Natural killer cell treated with Interleukin-12 subunit alpha and Interleukin-12 subunit beta and Interleukin-15 and Interleukin-18, amount 100 ng/mL, for 72 hours (primary cell): ENCODE measurements at regions not wholly inside any gene's neighbourhood (a gene's known extent, or its start where the extent isn't known, plus 50 kb on each side); places are given as distances from the start of the nearest gene placed in this dataset.

Source experiments
- ATAC-seq, 2 donors: fragments of 150-1000 bp; cut with Tn5 transposase in 1 of 2; sonication (Bioruptor Pico), chemical (Tn5 transposase) in 1 of 2; 2 replicates each; pipeline ENCODE4 v1.10.0; 2021
- DNase-seq: peaks from one replicate; pipeline ENCODE4 v3.0.0; 2022; ENCODE audit warnings: low spot score
- H3K27ac Mint-ChIP-seq, 2 donors: 1 replicate in 1 of 2; 2 replicates in 1 of 2; pipeline ENCODE4 v1.8.0; 2022; ENCODE audit warnings: mixed read lengths in 2 of 2, mild to moderate bottlenecking in 1 of 2, moderate library complexity in 1 of 2
- H3K27me3 Mint-ChIP-seq, 2 donors: 1 replicate in 1 of 2; 2 replicates in 1 of 2; pipeline ENCODE4 v1.8.0; 2022; ENCODE audit warnings: mixed read lengths in 2 of 2
- H3K36me3 Mint-ChIP-seq: one replicate; pipeline ENCODE4 v1.8.0; 2022; ENCODE audit warnings: mixed read lengths
- H3K4me1 Mint-ChIP-seq, 2 donors: 1 replicate in 1 of 2; 2 replicates in 1 of 2; pipeline ENCODE4 v1.8.0; 2022; ENCODE audit warnings: low read depth in 2 of 2, mixed read lengths in 2 of 2, mild to moderate bottlenecking in 1 of 2
- H3K4me3 Mint-ChIP-seq: one replicate; pipeline ENCODE4 v1.8.0; 2022; ENCODE audit warnings: mixed read lengths
- H3K9me3 Mint-ChIP-seq: 2 replicates; pipeline ENCODE4 v1.8.0; 2022; ENCODE audit warnings: mixed read lengths

DNA sequence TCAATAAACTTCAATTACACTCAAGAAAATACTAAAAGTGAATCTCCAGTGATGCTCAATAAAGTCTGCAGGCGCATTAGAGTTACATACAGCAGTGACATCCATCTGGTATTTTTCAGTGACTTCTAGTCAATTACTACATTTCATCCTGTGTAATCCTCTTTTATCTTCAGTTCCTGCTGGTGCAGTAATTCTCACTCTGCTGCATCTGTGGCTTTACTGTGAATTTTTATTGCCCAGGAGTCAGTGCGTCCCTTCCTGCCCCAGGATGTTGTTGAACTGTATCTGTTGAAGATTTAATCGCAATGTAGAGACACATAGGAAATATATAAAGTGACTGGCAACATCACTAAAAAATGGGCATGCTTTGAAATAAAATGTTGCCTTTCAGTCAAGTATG lies 196.3 kb upstream of the TMTC4 start:
- Mint-ChIP-seq H3K9me3 (peaks cover 9% of the 10 kb centered on the region), H3K4me3 (no peak overlapping the region), H3K27me3 (peaks cover 19 to 51% of the 10 kb centered on the region in 2 donors)

DNA sequence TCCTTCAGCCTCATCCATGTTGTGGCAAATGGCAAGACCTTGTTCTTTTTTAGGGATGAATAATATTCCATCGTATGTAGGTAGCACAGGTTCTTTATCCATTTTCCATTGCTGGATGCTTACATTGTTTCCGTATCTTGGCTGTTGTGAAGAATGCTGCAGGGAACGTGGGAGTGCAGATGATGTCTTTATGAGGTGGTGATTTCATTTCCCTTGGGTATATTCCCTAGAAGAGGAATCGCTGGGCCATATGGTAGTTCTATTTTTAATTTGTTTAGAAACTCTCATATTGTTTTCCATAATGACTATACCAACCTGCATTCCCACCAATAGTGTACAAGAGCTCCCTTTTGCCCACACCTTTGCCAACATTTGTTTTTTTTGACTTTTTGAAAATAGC lies 186.3 kb upstream of the TMTC4 start:
- peaks cover 2% of the 10 kb centered on the region for H3K9me3 Mint-ChIP-seq

More for the DNA sequence above, 196.3 kb upstream of the TMTC4 start:
- Mint-ChIP-seq H3K4me1 (peaks cover under 1 to 4% of the 10 kb centered on the region in 2 donors), H3K36me3 (peaks cover 23% of the 10 kb centered on the region), H3K27ac (no peak overlapping the region)
- no peak for DNase-seq
- no peak for ATAC-seq

DNA sequence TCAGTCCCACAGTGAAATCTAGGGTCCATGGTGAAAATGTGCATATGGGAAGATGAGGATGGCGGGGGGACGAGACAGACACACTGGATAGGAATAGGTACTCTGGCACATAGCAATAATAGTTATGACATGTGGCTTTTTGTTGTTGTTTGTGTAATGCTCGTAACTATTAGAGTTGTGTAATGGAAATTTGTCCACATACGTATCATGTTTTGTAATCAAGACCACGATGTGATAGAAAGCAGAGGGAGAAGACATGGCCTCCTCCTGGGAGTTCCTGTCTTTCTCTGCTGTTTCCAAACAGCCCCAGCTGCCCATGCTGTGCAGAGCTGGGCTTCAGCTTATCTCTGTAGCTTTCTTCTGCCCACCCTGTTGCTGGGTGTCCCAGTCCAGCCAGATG lies 185.3 kb upstream of the TMTC4 start:
- ATAC-seq = no peak
- no peak overlapping the region for H3K27ac Mint-ChIP-seq

More for the DNA sequence above, 186.3 kb upstream of the TMTC4 start:
- no peak for ATAC-seq
- H3K27me3 Mint-ChIP-seq = peaks cover 7 to 16% of the 10 kb centered on the region in 2 donors
- H3K36me3 Mint-ChIP-seq = peaks cover 4% of the 10 kb centered on the region
- H3K4me3 Mint-ChIP-seq = no peak overlapping the region
- no peaks in the 10 kb centered on the region for H3K4me1 Mint-ChIP-seq
- H3K27ac Mint-ChIP-seq = no peak overlapping the region
- no peak for DNase-seq

DNA sequence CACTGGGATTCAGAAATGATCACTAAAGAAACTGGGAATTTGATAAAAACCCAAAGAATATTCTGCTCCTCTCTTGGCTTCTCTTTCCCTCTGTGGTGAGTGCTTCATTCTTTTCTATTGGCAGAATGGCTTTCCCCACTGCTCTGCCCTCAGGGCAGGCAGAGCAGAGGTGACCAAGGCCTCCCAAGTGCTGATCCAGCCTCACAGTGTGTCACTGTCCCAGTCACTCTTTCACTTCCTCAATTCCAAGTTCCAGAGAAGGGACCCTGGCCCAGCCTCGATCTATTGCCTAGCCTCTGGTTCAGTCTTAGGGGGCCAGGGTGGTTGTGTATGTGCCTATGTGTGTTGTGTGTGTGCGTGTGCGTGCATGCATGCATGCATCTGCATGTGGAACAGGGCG lies 180.6 kb upstream of the TMTC4 start:
- ATAC-seq (no peak), DNase-seq (no peak)
- Mint-ChIP-seq H3K4me1 (no peaks in the 10 kb centered on the region), H3K27ac (no peak overlapping the region), H3K9me3 (no peaks in the 10 kb centered on the region), H3K27me3 (peaks cover 2 to 18% of the 10 kb centered on the region in 2 donors), H3K36me3 (no peaks in the 10 kb centered on the region), H3K4me3 (no peak overlapping the region)

More for the DNA sequence above, 185.3 kb upstream of the TMTC4 start:
- Mint-ChIP-seq H3K4me1 (no peaks in the 10 kb centered on the region), H3K9me3 (no peaks in the 10 kb centered on the region), H3K36me3 (no peaks in the 10 kb centered on the region), H3K27me3 (peaks cover 6 to 19% of the 10 kb centered on the region in 2 donors), H3K4me3 (no peak overlapping the region)
- DNase-seq = no peak

DNA sequence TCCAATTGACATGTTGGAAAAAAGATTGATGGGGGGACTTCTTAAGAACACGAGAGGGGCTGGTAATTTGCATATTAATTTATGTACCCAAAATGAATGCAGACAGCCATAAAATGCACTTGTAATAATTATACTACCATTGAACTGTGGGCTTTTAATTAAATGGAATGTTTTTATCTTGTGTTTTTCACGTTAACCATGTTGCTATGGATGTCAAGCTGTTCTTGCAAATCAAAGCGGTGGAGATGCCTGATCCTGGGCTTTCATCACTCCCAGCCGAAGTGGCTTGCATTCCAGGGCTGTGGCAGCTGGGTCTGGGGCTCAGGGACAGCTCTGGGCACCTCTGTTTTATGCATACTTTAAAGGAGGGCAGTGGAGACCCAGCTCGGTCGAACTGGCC lies 179.4 kb upstream of the TMTC4 start:
- Mint-ChIP-seq H3K36me3 (no peaks in the 10 kb centered on the region), H3K27ac (no peak overlapping the region), H3K27me3 (peaks cover 2 to 18% of the 10 kb centered on the region in 2 donors), H3K9me3 (no peaks in the 10 kb centered on the region), H3K4me1 (no peaks in the 10 kb centered on the region), H3K4me3 (no peak overlapping the region)
- DNase-seq (no peak), ATAC-seq (no peak)

DNA sequence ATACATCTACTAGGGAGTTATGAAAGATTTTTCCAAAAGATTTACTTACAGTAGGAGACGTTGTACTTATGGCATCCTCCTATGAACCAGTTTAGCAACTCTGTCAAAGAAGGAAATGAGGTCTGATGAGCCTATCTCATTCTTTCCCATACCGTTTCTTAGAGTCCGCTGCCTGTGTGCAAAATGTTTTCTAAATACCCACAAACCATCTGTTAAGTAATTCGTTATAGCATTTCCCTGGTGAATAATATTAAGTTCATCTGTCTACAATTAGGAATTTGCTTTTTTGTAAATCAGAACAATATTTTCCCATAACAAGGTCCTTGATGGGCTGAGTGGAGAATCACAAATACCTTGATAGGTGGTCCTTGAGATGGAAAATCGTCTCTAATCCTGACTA lies 178.8 kb upstream of the TMTC4 start:
- no peak for ATAC-seq
- H3K9me3 Mint-ChIP-seq = no peaks in the 10 kb centered on the region
- H3K4me3 Mint-ChIP-seq = no peak overlapping the region
- no peaks in the 10 kb centered on the region for H3K36me3 Mint-ChIP-seq
- H3K4me1 Mint-ChIP-seq = no peaks in the 10 kb centered on the region
- DNase-seq = no peak
- peaks cover 2 to 18% of the 10 kb centered on the region in 2 donors for H3K27me3 Mint-ChIP-seq
- no peak overlapping the region for H3K27ac Mint-ChIP-seq

DNA sequence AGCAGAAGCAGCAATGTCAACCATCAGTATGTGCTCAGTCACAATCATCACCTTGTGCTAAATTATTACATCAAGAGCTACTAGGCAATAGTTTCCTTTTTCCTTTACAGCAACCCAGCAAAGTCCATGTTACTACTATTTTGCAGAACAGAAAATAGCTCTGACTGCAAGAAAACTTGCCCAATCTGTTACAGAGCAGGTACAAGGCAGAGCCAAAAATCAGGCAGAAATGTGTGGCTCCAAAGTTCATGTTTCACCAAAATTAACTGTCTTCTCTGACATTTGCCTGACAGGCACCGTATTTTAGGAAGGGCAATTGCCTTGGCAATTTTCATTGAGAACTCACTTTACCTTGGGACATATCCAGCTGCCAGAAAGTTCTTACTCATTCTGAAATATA lies 177.6 kb upstream of the TMTC4 start:
- Mint-ChIP-seq H3K27ac (no peak overlapping the region), H3K4me1 (no peaks in the 10 kb centered on the region), H3K9me3 (no peaks in the 10 kb centered on the region), H3K36me3 (no peaks in the 10 kb centered on the region), H3K4me3 (no peak overlapping the region), H3K27me3 (peaks cover 2 to 18% of the 10 kb centered on the region in 2 donors)
- DNase-seq = no peak
- no peak for ATAC-seq

DNA sequence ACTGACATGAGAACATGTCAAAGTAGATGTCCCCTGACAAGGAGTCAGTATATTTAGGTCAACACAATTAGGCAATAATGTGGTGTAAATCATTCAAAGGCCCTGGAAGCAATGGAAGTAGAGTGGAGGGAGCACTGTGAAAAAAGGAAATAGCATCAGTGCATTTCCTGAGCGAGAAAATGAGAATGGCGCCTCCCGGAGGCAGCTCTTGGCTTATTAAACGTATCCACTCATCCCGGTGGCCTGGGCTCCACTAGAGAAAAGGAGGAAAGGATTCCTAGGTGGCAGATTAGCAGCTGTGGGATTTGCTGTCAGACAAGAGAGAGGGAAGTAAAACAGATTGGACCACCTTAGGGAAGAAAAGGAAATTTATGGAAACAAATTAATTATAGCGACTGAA lies 173.7 kb upstream of the TMTC4 start:
- no peak for ATAC-seq
- Mint-ChIP-seq H3K4me1 (no peaks in the 10 kb centered on the region), H3K4me3 (no peak overlapping the region), H3K9me3 (no peaks in the 10 kb centered on the region), H3K27me3 (peaks cover 4 to 9% of the 10 kb centered on the region in 2 donors), H3K36me3 (no peaks in the 10 kb centered on the region), H3K27ac (no peak overlapping the region)
- no peak for DNase-seq

DNA sequence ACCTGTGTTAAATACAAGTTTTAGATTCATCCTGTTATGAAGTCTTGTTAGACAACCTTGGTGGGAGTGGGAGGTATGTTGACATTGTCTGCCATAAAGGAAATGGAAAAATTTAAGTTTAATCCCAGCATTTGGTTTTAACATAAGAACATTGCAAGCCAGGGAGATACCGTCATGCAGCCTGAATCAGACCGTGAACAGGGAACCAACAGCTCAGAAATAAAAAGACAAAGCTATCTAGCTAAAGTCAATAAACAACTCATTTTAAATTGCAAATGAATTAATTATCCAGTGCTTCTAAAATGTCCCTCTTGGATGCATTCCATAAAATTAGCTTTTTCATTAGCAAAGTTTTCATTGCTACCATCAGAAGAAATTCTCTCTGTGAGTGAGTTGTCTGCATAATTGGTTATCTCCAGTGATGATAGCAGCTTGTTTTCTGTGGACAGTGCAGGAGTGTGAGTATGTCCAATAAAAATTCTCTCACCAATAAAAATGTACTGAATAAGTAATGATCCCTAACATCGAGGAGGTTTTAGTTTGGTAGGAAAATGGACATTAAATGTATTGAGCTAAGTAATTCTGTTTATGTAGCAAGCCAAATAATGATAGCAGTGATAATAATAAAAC lies 170.6 kb upstream of the TMTC4 start:
- Mint-ChIP-seq H3K4me1 (no peaks in the 10 kb centered on the region), H3K9me3 (no peaks in the 10 kb centered on the region), H3K36me3 (no peaks in the 10 kb centered on the region), H3K27ac (no peak overlapping the region), H3K4me3 (no peak overlapping the region), H3K27me3 (peaks cover 12 to 21% of the 10 kb centered on the region in 2 donors)
- no peak for ATAC-seq
- DNase-seq = no peak

DNA sequence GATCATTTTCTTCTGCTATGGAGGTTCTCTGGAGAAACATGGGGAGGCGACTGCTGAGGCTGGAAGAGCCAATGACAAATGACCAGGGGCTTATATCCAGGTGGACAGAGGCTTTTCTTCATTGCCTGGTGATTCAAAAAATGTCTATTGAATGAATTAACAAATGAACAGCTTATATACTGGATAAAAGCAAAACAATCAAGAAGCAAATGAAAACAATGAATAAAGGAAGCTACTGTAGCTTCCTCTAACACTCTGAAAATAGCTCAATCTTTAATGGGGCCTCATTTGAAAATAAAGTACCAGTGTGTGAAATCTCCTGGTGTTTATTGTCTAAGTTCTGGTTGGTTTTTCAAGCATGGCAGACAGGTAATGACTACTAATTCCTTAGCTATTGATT lies 167.5 kb upstream of the TMTC4 start:
- Mint-ChIP-seq H3K4me3 (no peak overlapping the region), H3K27me3 (peaks cover 15 to 21% of the 10 kb centered on the region in 2 donors), H3K27ac (no peak overlapping the region), H3K36me3 (no peaks in the 10 kb centered on the region), H3K4me1 (no peaks in the 10 kb centered on the region), H3K9me3 (no peaks in the 10 kb centered on the region)
- DNase-seq = no peak
- no peak for ATAC-seq

DNA sequence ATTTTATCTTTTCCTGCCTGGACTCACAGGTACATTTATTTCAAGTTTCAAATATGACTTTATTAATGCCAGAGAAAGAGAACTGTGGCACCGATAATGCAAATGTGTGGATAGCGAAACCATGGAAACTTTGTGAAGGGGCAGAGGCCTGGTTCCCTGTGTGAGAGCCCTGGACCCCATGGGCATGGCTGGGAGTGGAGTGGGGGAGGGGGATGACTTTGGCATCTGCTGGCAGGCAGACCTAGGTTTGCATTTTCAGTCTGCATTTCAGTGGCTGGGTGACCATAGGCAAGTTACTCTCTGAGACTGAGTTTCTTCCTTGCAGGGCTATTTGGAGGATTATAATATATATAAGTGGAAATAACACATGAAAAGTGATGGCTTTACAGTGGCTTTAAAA lies 163.8 kb upstream of the TMTC4 start:
- Mint-ChIP-seq H3K36me3 (no peaks in the 10 kb centered on the region), H3K27ac (no peak overlapping the region), H3K27me3 (peaks cover 12 to 15% of the 10 kb centered on the region in 2 donors), H3K9me3 (no peaks in the 10 kb centered on the region), H3K4me3 (no peak overlapping the region), H3K4me1 (no peaks in the 10 kb centered on the region)
- DNase-seq (no peak), ATAC-seq (no peak)

DNA sequence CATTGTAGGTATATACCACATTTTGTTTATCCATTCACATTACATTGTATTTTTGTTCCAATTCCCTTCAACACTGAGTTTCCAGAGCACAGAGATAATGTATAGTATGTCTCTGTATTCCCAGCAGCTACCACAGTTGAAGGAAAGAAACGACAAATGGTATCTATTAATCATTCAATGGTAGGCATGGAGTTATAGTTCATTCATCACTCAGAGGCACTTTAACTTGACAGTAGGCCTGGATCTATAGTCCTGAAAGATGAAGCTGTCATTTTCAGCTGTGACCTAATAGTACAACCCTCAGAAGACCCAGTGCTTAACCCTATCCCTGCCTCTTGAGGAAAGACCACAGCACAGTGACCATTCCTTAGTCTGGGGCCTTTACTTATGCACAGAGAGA lies 163.0 kb upstream of the TMTC4 start:
- Mint-ChIP-seq H3K36me3 (no peaks in the 10 kb centered on the region), H3K4me1 (no peaks in the 10 kb centered on the region), H3K9me3 (no peaks in the 10 kb centered on the region), H3K4me3 (no peak overlapping the region), H3K27ac (no peak overlapping the region), H3K27me3 (peaks cover 6 to 11% of the 10 kb centered on the region in 2 donors)
- ATAC-seq (no peak), DNase-seq (no peak)

DNA sequence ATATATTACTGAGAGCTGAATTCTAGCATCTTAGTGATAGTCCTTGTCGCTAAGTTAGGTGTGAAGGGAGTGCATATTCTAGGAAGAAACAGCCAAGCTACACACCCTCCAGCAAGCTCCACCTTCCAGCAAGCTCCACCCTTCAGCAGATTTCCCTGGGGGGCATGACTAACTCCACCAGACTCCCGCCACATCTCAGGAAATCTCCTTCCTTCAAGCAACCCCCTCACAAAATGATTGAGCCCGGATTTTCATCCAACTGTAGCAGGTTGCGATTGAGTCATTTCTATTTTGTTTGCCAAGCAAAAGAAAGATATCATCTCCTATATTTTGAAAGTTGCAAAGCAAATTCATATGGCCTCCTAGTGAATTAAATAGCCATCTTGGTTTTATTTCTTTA lies 162.1 kb upstream of the TMTC4 start:
- H3K27ac Mint-ChIP-seq = no peak overlapping the region
- no peak for ATAC-seq
- no peak for DNase-seq
- no peak overlapping the region for H3K4me3 Mint-ChIP-seq
- H3K27me3 Mint-ChIP-seq = peaks cover 10 to 15% of the 10 kb centered on the region in 2 donors
- H3K36me3 Mint-ChIP-seq = no peaks in the 10 kb centered on the region
- no peaks in the 10 kb centered on the region for H3K4me1 Mint-ChIP-seq
- no peaks in the 10 kb centered on the region for H3K9me3 Mint-ChIP-seq

DNA sequence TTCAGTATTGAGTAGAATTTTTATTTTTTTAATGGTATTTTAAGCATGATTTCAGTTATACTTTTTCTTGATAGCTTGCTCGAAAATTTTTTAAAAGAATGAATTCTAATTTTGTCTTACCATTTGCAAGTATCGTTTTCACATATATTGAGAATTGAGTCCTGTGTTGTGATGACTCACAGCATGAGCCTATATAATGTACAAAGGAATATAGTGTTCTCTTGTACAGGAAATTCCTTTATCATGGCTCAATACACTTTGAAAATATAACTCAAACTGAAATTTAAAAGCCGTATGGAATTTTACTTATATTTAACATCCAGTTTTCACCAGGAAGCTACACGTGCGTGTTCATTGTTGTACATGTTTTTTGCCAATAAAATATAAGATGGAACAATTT lies 161.1 kb upstream of the TMTC4 start:
- Mint-ChIP-seq H3K36me3 (no peaks in the 10 kb centered on the region), H3K4me3 (no peak overlapping the region), H3K27ac (no peak overlapping the region), H3K27me3 (peaks cover 10 to 15% of the 10 kb centered on the region in 2 donors), H3K4me1 (no peaks in the 10 kb centered on the region), H3K9me3 (no peaks in the 10 kb centered on the region)
- no peak for DNase-seq
- ATAC-seq = no peak

DNA sequence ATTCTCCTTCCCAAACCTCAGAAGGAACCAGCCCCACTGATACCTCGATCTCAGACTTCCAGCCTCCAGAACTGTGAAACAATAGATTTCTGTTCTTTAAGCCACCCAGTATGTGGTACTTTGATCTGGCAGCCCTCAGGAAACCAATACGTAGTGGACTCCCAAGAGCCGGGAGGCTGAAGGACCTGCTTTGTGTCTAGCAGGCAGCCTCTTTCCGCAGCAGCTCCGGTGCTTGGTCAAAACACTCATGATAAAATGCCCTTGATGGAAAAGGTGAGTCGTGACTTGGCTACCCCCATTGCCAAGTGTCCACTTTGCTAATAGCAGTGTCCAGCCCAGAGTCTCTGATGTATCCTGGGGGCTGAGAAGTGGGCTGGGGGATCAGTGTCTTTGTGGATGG lies 158.8 kb upstream of the TMTC4 start:
- peaks cover 10 to 15% of the 10 kb centered on the region in 2 donors for H3K27me3 Mint-ChIP-seq
- H3K9me3 Mint-ChIP-seq = no peaks in the 10 kb centered on the region
- H3K36me3 Mint-ChIP-seq = no peaks in the 10 kb centered on the region
- DNase-seq (no peak), ATAC-seq (no peak)
- H3K27ac Mint-ChIP-seq = no peak overlapping the region
- H3K4me3 Mint-ChIP-seq = no peak overlapping the region
- no peaks in the 10 kb centered on the region for H3K4me1 Mint-ChIP-seq
